HG03064 (cell line): ENCODE measurements at regions not wholly inside any gene's neighbourhood (a gene's known extent, or its start where the extent isn't known, plus 50 kb on each side); places are given as distances from the start of the nearest gene placed in this dataset.

Source experiments
- ATAC-seq: cut with Tn5 transposase; IDR thresholded peaks from one replicate; pipeline ENCODE4 v1.9.1; 2021; ENCODE audit warnings: low read depth; ENCODE audit not compliant: unreplicated experiment

DNA sequence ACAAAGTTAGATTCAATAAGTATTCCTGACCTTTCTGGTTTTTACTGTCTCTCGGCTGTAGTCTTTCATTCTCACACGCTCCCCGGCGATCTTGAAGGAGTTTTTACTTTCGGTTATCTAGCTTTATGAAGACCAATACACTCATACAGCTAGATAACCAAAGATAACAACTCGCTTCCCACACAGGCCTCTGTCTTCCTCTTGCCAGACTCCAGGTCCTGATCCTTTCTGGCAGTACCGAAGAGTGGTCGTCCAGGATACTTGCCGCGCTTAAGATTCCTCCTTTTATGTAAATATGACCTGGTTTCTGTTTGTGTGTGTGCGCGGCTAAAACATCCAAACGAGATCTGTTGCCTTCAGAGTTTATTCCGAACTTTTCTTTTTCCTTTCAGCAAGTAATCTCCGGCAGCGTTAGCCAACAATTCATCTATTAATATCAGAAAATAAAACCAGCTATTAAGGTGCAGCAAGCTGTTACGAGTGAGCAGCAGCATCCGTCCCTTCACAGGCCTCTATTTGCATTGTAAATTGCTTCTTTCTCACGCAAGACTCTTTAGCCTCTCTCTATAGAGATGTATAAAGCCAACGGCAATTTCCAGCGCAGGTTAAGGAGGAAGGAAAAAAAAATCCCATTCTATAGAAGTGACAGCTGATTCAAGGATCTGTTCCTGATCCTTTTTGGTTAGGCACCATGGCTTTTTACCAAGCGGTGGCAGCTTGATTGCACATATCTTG lies 216.1 kb downstream of the MEF2C start:
- ATAC-seq, result peak; percentile 55

DNA sequence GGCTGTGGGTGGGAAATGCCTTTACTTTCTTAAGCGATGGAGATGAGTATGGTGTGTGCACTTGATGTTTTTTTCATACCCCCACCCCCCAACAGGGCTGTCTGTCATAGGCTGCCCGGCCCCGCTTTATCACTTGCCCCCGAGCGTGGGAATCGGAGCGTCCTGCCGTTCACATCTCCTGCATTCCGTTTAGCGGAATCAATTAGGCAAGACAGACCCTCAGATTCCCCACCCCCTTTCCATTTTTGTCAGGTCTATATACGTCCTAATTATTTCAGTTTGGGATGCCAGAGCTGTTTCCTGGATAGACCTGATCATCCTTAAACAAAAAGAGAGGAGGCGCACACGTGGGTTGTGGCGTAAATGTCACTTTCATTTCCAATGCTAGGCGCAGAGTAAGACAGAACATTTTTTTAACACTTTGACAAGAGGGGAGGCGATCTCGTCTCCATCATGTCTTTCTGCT lies 217.2 kb downstream of the MEF2C start:
- no peak for ATAC-seq

DNA sequence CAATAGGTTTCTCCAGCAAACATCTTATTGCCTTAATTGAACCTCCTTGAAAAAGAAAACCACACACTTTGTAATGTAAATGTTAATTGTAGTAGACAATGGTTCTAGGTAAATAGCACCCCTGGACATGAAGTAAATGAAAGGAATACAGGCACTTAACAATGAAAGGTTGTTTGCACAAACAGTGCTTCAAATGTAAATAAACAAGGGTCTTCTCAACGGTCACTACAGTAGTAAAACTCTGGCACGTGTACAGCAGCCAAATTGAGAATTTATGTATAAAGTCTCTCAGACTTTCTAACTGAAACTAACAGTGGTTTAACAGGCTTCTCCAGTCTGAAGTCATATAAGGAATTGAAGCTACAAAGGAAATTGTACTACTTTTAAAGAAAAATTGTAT lies 218.3 kb downstream of the MEF2C start:
- no peak for ATAC-seq

GRCh38 chr5:88663793-88664216 lies 219.2 kb downstream of the MEF2C start:
- ATAC-seq, result no peak

- no peak for ATAC-seq
Observed at GRCh38 chr5:88662846-88663245, 220.1 kb downstream of the MEF2C start.

- ATAC-seq, result no peak
Observed at GRCh38 chr5:88661806-88662207, 221.2 kb downstream of the MEF2C start.

GRCh38 chr5:88660947-88661805 lies 221.8 kb downstream of the MEF2C start:
- peak; percentile 66 for ATAC-seq

- ATAC-seq, result peak; percentile 4
Observed at GRCh38 chr5:88660264-88660946, 222.6 kb downstream of the MEF2C start.

- peak; percentile 48 for ATAC-seq
Observed at GRCh38 chr5:88659529-88660263, 223.3 kb downstream of the MEF2C start.

DNA sequence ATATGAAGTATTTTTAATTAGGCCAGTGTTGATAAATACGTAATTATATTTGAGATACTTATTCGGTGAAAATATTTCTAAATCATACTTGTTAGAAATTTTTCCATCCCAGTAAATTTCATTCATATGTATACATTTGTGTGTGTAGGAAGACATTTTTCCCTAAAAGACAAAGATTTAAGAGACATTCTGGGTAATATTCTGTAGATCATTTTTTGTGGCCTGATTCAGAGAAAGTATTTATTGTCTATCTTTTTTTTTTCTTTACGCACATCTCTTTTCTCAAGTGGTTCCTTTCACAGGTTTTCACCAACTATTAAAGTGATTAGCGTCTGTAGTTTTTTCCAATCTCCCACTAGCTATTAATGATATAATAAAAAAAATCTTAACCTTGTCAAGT lies 224.1 kb downstream of the MEF2C start:
- no peak for ATAC-seq

DNA sequence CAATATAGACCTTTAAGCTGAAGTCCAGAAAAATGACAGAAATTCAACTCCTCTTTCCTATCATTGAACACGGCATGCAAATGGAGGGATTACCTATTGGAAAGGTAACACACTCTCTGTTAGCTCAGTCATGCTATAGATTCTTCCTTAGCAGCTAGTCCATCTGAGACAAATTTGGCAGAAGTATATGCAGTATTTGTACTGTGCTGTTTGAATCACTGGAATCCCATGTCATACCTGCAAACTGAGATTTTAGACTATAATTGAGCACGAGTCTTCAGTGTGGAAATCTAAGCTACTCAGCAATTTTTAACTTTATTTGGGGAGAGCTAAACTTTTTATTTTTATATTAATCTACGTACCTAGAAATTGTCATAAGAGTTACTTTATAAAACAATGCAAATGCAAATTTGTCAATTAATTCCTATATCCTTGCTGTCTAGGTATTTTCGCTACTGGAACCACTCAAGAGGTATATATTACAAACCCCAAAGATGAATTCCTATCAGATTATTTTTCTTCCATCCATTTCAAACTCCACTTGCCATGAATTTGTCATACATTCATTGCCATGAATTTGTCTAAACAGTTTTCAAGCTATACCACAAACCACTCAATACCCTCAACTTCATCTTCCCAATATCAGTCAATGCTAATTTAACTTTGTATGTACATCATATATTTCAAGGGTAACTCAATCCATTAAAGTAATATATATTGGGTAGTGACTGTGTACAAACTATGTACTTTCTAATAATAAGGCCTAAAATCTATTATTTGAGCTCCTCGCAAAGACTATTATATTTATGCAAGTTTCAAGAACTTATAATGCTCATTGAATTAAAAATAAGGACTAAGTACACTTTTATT lies 224.8 kb downstream of the MEF2C start:
- no peak for ATAC-seq

DNA sequence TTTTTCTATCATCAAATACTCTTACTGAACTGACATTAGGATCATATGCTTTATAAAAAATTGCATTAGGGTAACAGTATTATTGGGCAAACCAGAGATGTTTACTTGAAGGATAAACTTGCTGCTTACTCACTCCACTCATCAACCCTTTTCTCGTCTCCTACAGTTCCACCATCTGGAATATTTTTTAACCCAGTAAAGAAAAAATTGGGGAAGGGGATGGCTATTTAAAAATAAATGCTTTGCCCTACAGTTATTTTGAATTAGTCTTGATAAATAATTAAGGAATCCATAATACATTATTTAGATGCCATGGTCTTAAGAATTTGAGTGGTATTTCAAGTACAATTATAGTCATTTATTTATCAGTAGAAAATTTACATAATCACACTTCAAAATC lies 225.8 kb downstream of the MEF2C start:
- no peak for ATAC-seq

DNA sequence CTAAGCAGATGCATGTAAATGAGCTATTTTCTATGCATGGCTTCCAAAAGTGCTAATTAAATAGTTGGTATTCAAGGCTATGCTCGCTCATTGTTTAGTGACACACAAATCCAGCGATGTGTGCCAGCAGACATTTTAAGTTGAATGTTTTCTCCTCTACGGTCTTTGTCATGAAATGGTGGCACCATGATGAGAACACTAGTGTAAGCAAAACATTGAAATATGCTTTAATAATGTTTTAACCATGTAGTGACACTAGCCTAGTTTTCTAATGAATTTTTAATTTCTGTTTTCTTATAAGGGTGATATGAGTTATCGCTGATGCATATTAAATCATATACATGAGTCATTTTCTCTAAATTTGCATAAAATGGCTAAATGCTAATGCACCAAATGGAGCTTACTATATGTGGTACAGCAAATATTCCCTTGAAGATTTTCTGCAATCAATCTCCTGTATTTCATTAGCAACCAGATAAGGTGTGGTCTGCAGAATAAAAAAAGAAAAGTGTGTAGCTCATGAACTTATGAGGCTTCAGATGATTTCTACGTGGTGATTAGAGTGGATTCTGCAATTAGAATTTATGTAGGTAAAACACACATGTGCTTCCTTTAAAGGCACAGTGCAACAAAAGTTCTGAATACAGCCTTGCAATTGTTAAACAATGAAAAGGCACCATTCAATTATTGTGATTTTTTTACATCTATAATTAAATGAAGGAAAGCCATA lies 226.6 kb downstream of the MEF2C start:
- no peak for ATAC-seq

DNA sequence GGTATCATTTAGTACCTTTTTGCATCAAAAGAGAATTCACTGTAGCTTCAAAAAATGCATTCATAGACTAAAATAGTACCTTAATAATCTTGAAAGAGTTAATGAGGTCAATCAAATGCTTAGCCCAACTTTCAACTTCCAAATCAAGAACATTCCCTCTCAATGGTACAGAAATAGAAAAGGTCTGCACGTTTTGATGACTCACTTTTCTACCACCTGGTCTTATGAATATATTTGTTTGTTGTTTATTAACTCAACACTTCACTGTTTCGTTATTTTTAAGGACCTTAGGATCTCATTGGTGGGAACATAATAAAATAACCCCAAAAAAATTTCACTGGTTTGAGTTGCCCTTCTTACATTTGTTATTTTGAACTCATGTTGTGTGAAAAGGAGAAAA lies 229.5 kb downstream of the MEF2C start:
- no peak for ATAC-seq

GRCh38 chr5:88647901-88648300 lies 235.1 kb downstream of the MEF2C start:
- ATAC-seq, result no peak

- no peak for ATAC-seq
Observed at GRCh38 chr5:88646866-88647265, 236.1 kb downstream of the MEF2C start.

- no peak for ATAC-seq
Observed at GRCh38 chr5:88644676-88645075, 238.3 kb downstream of the MEF2C start.

GRCh38 chr5:88643315-88643714 lies 239.7 kb downstream of the MEF2C start:
- no peak for ATAC-seq

- no peak for ATAC-seq
Observed at GRCh38 chr5:88634014-88634413, 249.0 kb downstream of the MEF2C start.
